OCI-LY1 (cell line): ENCODE measurements at regions not wholly inside any gene's neighbourhood (a gene's known extent, or its start where the extent isn't known, plus 50 kb on each side); places are given as distances from the start of the nearest gene placed in this dataset.

Experiments
- H2AFZ ChIP-seq: fragments of 200-600 bp; sonication (generic), shearing (Covaris generic); 2 replicates; pipeline ENCODE4 v1.6.0; 2014; ENCODE audit warnings: antibody characterized with exemption, mild to moderate bottlenecking, low read length
- H3F3A ChIP-seq: fragments of 200-600 bp; sonication (generic), shearing (Covaris generic); 2 replicates; pipeline ENCODE4 v1.6.0; 2014; ENCODE audit warnings: mild to moderate bottlenecking, antibody characterized with exemption, low read length, moderate library complexity; ENCODE audit not compliant: insufficient read depth
- H3K27ac ChIP-seq: fragments of 200-600 bp; sonication (generic); 2 replicates; pipeline ENCODE4 v1.5.1; 2014; ENCODE audit warnings: low read length, mixed run types, mild to moderate bottlenecking, low read depth; ENCODE audit not compliant: poor library complexity, severe bottlenecking
- H3K27me3 ChIP-seq: fragments of 200-600 bp; sonication (generic); 2 replicates; pipeline ENCODE4 v1.6.0; 2014; ENCODE audit warnings: antibody characterized with exemption, mild to moderate bottlenecking, low read length, moderate library complexity; ENCODE audit not compliant: insufficient read depth
- H3K36me3 ChIP-seq: fragments of 200-600 bp; sonication (generic); 2 replicates; pipeline ENCODE4 v1.6.1; 2014; ENCODE audit warnings: mild to moderate bottlenecking, antibody characterized with exemption, low read length, moderate library complexity, mixed read lengths; ENCODE audit not compliant: insufficient read depth
- H3K4me1 ChIP-seq: fragments of 200-600 bp; sonication (generic); 2 replicates; pipeline ENCODE4 v1.5.1; 2014; ENCODE audit warnings: mild to moderate bottlenecking, low read length, moderate library complexity; ENCODE audit not compliant: insufficient read depth, severe bottlenecking
- H3K4me2 ChIP-seq: fragments of 200-600 bp; sonication (generic), shearing (Covaris generic); 2 replicates; pipeline ENCODE4 v1.6.1; 2014; ENCODE audit warnings: low read length
- H3K4me3 ChIP-seq: fragments of 200-600 bp; sonication (generic); 2 replicates; pipeline ENCODE4 v1.5.1; 2014; ENCODE audit warnings: low read length, low read depth, mild to moderate bottlenecking, mixed read lengths; ENCODE audit not compliant: poor library complexity, severe bottlenecking
- H3K79me2 ChIP-seq: fragments of 200-600 bp; shearing (Covaris generic); 2 replicates; pipeline ENCODE4 v1.6.1; 2016; ENCODE audit warnings: mixed run types, low read length, mixed read lengths; ENCODE audit not compliant: insufficient read depth
- H3K9ac ChIP-seq: fragments of 200-600 bp; sonication (generic), shearing (Covaris generic); 2 replicates; pipeline ENCODE4 v1.6.1; 2014; ENCODE audit warnings: mild to moderate bottlenecking, low read length, mixed read lengths
- H3K9me2 ChIP-seq: fragments of 200-600 bp; sonication (generic), shearing (Covaris generic); 2 replicates; pipeline ENCODE4 v1.6.1; 2014; ENCODE audit warnings: low read depth, mild to moderate bottlenecking, low read length, mixed read lengths
- H3K9me3 ChIP-seq: fragments of 200-600 bp; shearing (Covaris generic); 2 replicates; pipeline ENCODE4 v1.6.1; 2014; ENCODE audit warnings: low read length, mixed read lengths
- H4K20me1 ChIP-seq: fragments of 200-600 bp; sonication (generic), shearing (Covaris generic); 2 replicates; pipeline ENCODE4 v1.6.0; 2016; ENCODE audit warnings: mild to moderate bottlenecking, low read length; ENCODE audit not compliant: insufficient read depth
- CTCF ChIP-seq: fragments of 200-600 bp; sonication (generic), shearing (Covaris generic); IDR thresholded peaks from 2 replicates; pipeline ENCODE4 v1.5.1; 2017; ENCODE audit warnings: mild to moderate bottlenecking, antibody characterized with exemption, low read length, moderate library complexity, mixed read lengths
- EZH2 ChIP-seq: fragments of 200-600 bp; sonication (generic), shearing (Covaris generic); IDR thresholded peaks from 2 replicates; pipeline ENCODE4 v1.8.0; 2017; ENCODE audit warnings: borderline replicate concordance, mixed run types, mild to moderate bottlenecking, antibody characterized with exemption, low read length, moderate library complexity, mixed read lengths

- Histone ChIP-seq H2AFZ (no peak overlapping the region), H3K9ac (no peak overlapping the region), H4K20me1 (no peaks in the 10 kb centered on the region), H3K4me2 (no peak overlapping the region), H3K27me3 (no peaks in the 10 kb centered on the region), H3F3A (no peaks in the 10 kb centered on the region), H3K36me3 (no peaks in the 10 kb centered on the region), H3K27ac (no peak overlapping the region), H3K9me3 (no peaks in the 10 kb centered on the region), H3K4me3 (no peak overlapping the region), H3K4me1 (no peaks in the 10 kb centered on the region), H3K79me2 (no peaks in the 10 kb centered on the region), H3K9me2 (no peaks in the 10 kb centered on the region)
- TF ChIP-seq EZH2, result no peak
- no peak for TF ChIP-seq CTCF
These were observed 151.8 kb downstream of the TBX5 start for GRCh38 chr12:114253976-114254778.

GRCh38 chr12:114248527-114248926 is 157.4 kb downstream of the TBX5 start:
- Histone ChIP-seq H4K20me1 (no peaks in the 10 kb centered on the region), H3K9ac (no peak overlapping the region), H2AFZ (no peak overlapping the region), H3K27me3 (no peaks in the 10 kb centered on the region), H3K9me3 (no peaks in the 10 kb centered on the region), H3K9me2 (no peaks in the 10 kb centered on the region), H3K27ac (no peak overlapping the region), H3K4me3 (no peak overlapping the region), H3K36me3 (no peaks in the 10 kb centered on the region), H3K4me2 (no peak overlapping the region), H3K79me2 (no peaks in the 10 kb centered on the region), H3F3A (no peaks in the 10 kb centered on the region), H3K4me1 (no peaks in the 10 kb centered on the region)
- TF ChIP-seq CTCF, result no peak
- no peak for TF ChIP-seq EZH2

GRCh38 chr12:114245555-114245954 is 160.4 kb downstream of the TBX5 start:
- Histone ChIP-seq H3K27me3 (no peaks in the 10 kb centered on the region), H3K9me3 (no peaks in the 10 kb centered on the region), H3K9me2 (no peaks in the 10 kb centered on the region)

More at GRCh38 chr12:114245555-114245954, 160.4 kb downstream of the TBX5 start:
- H3K79me2 ChIP-seq, result no peaks in the 10 kb centered on the region
- TF ChIP-seq CTCF, result no peak
- no peak for TF ChIP-seq EZH2
- H3K9ac ChIP-seq, result no peak overlapping the region
- H3K4me1 ChIP-seq, result no peaks in the 10 kb centered on the region
- no peaks in the 10 kb centered on the region for H3K36me3 ChIP-seq
- no peak overlapping the region for H3K4me2 ChIP-seq
- no peaks in the 10 kb centered on the region for H4K20me1 ChIP-seq
- H3F3A ChIP-seq, result no peaks in the 10 kb centered on the region
- no peak overlapping the region for H3K4me3 ChIP-seq
- no peak overlapping the region for H3K27ac ChIP-seq
- no peak overlapping the region for H2AFZ ChIP-seq
